Chondrocyte (in vitro differentiated cells): ENCODE measurements at regions not wholly inside any gene's neighbourhood (a gene's known extent, or its start where the extent isn't known, plus 50 kb on each side); places are given as distances from the start of the nearest gene placed in this dataset.
"Not testable (repeated sequence)": the region's sequence is repeated elsewhere in the genome, so short reads cannot be mapped to it uniquely, and the experiment has no call there.

Source experiments
- DNase-seq: peaks from one replicate; pipeline ENCODE4 v3.0.0; 2021; ENCODE audit warnings: mixed read lengths, low spot score
- H3K27ac Mint-ChIP-seq: one replicate; pipeline ENCODE4 v1.8.0; 2021; ENCODE audit warnings: mild to moderate bottlenecking, moderate library complexity, mixed read lengths; ENCODE audit not compliant: unreplicated experiment
- H3K27me3 Mint-ChIP-seq: 2 replicates; pipeline ENCODE4 v1.8.0; 2021; ENCODE audit warnings: low read depth, mixed read lengths
- H3K36me3 Mint-ChIP-seq: 2 replicates; pipeline ENCODE4 v1.8.0; 2021; ENCODE audit warnings: low read depth, mixed read lengths
- H3K4me1 Mint-ChIP-seq: 2 replicates; pipeline ENCODE4 v1.8.0; 2021; ENCODE audit warnings: low read depth, mild to moderate bottlenecking, mixed read lengths
- H3K4me3 Mint-ChIP-seq: one replicate; pipeline ENCODE4 v1.8.0; 2021; ENCODE audit warnings: mild to moderate bottlenecking, moderate library complexity, mixed read lengths; ENCODE audit not compliant: unreplicated experiment
- H3K9me3 Mint-ChIP-seq: 2 replicates; pipeline ENCODE4 v1.8.0; 2021; ENCODE audit warnings: low read depth, mixed read lengths
- TF ChIP-seq, protein P1 (sequence below): fragments of 200-600 bp; sonication (generic); IDR thresholded peaks from 2 replicates; pipeline ENCODE4 v1.5.0; 2021; ENCODE audit warnings: antibody characterized with exemption, mild to moderate bottlenecking, moderate library complexity

DNA sequence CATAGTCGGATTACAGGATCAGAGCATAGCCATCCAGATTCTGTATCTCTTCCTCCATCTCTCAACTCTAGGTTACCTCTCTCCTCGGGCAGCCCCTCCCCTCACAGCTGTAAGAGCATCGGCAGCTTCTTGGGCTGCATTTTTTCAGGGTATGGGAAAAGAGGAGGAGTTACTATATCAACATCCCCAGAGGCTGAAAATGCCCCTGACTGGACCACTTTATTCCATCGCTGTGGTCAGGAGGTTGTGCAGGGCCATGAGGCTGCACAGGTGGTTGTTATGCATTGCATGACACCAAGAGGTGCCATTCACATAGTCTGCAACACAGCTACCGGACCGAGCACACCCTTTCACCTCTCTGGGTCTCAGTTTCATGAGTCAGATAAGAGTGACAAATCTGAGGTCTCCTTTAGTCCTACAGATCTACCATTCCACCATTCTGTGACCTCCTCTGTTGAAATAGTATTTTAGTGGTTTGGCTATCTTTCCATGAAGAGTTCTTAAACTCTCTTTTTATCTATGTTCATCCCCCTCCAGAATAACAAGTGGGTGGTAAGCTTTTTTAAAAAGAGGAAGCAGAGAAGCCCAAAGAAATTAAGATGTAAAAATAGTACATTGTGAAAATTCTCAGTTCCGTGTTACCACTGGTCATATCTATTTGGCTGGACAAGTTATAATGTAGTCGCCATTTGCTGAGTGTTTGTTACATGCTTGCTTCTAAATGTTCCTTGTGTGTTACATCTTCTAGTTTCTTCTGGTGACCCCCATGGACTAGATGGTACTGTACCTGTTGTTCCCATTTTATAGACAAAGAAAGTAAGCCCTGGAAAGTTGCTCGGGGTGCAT is 56.6 kb upstream of the SLC1A4 start:
- H3K4me1 Mint-ChIP-seq, result no peaks in the 10 kb centered on the region
- no peak for DNase-seq
- H3K4me3 Mint-ChIP-seq, result no peak overlapping the region
- no peak overlapping the region for H3K27ac Mint-ChIP-seq
- H3K36me3 Mint-ChIP-seq, result peaks cover 1% of the 10 kb centered on the region
- peaks cover 11% of the 10 kb centered on the region for H3K9me3 Mint-ChIP-seq
- peaks cover 19% of the 10 kb centered on the region for H3K27me3 Mint-ChIP-seq
- TF ChIP-seq, protein P1, sequence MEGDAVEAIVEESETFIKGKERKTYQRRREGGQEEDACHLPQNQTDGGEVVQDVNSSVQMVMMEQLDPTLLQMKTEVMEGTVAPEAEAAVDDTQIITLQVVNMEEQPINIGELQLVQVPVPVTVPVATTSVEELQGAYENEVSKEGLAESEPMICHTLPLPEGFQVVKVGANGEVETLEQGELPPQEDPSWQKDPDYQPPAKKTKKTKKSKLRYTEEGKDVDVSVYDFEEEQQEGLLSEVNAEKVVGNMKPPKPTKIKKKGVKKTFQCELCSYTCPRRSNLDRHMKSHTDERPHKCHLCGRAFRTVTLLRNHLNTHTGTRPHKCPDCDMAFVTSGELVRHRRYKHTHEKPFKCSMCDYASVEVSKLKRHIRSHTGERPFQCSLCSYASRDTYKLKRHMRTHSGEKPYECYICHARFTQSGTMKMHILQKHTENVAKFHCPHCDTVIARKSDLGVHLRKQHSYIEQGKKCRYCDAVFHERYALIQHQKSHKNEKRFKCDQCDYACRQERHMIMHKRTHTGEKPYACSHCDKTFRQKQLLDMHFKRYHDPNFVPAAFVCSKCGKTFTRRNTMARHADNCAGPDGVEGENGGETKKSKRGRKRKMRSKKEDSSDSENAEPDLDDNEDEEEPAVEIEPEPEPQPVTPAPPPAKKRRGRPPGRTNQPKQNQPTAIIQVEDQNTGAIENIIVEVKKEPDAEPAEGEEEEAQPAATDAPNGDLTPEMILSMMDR, result no peak

DNA sequence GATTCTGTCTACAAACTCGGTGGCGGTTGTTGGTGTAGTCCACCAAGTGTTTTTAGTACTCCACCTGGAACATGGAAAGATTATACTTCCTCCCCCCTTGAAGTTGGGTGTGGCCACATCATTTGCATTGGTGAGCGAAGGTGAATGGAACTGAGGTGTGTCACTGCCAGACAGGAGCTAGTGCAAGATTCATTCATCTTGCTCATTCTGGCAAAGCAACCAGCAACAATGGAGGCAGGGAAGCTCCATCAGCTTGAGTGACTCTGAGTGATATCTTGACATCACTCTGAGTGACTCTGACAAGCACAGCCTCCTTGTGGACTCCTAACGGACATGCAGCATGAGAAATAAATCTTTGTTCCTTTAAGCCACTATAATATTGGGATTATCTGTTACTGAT is 54.7 kb upstream of the SLC1A4 start:
- H3K9me3 Mint-ChIP-seq, result peaks cover 10% of the 10 kb centered on the region
- H3K27me3 Mint-ChIP-seq, result peaks cover 16% of the 10 kb centered on the region
- TF ChIP-seq, protein P1, result no peak
- peaks cover 1% of the 10 kb centered on the region for H3K36me3 Mint-ChIP-seq
- DNase-seq, result no peak
- H3K27ac Mint-ChIP-seq, result no peak overlapping the region
- no peaks in the 10 kb centered on the region for H3K4me1 Mint-ChIP-seq
- H3K4me3 Mint-ChIP-seq, result no peak overlapping the region

DNA sequence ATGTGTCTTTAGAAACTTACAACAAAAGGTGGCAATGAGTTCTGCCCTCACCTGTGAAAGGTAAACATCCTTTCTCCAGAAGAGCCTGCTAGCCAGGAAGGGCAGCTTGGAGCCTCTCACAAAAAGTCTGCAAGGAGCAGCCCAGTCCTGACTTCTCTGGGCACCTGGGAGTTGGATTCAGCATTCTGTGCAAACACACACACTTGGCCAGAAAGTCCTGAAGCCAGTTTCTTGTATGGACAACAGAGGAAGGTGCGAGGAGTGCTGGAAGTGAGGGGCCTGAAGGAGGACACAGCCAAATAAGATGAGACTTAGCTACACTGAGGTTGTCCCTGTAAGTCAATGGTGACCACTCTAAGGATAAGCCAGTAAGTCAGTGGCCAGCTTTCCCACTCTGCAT is 52.4 kb upstream of the SLC1A4 start:
- H3K36me3 Mint-ChIP-seq, result peaks cover 1% of the 10 kb centered on the region
- H3K4me1 Mint-ChIP-seq, result no peaks in the 10 kb centered on the region
- TF ChIP-seq, protein P1, result no peak
- H3K27me3 Mint-ChIP-seq, result peaks cover 6% of the 10 kb centered on the region
- DNase-seq, result no peak
- H3K4me3 Mint-ChIP-seq, result no peak overlapping the region
- H3K27ac Mint-ChIP-seq, result no peak overlapping the region
- H3K9me3 Mint-ChIP-seq, result peaks cover 10% of the 10 kb centered on the region

DNA sequence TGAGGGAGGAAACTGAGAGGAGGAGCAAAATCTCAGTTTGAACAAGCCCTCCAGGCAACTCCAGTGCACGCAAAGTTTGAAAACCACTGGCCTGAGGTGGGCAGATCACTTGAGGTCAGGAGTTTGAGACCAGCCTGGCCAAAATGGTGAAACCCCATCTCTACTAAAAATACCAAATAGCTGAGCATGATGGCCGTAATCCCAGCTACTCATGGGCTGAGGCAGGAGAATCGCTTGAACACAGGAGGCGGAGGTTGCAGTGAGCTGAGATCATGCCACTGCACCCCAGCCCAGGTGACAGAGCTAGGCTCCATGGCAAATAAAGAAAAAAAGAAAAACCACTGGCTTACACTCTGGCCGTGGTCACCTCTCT is 51.9 kb upstream of the SLC1A4 start:
- H3K9me3 Mint-ChIP-seq, H3K27ac Mint-ChIP-seq, H3K36me3 Mint-ChIP-seq, H3K4me1 Mint-ChIP-seq, H3K27me3 Mint-ChIP-seq, H3K4me3 Mint-ChIP-seq, DNase-seq: not testable (repeated sequence)

DNA sequence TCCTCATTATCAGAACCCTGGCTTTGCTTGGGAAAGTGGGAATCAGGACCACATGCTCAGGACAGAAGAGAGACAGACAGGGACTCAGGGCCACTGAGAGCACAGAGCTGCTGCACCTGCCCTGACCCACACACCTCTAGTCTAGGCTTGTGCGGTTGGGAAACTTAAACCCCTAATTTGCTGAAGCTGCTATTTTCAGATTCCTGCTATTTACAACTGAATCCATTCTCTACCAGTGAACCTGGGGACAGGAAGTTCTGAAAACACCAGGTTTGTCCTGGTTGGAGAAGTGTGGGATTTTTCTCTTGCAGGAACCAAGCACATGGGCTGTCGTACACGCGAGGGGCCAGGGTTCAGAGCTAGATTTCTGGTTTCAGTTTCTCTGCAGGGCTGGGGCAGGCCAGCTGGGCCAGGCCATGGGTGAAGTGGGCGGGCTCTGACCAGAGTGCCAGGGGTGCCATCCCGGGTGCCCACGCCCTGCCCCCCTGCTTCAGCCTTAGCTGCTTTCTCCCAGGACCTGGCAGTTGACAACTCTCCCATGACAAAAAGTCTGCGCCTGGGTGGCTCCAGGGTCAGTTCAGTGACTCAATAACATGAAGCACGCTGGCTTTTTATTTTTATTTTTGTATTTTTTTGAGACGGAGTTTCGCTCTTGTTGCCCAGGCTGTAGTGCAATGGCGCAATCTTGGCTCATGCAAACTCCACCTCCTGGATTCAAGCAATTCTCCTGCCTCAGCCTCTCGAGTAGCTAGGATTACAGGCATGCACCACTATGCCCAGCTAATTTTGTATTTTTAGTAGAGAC is 51.3 kb upstream of the SLC1A4 start:
- TF ChIP-seq, protein P1, result no peak
- peaks cover 1% of the 10 kb centered on the region for H3K36me3 Mint-ChIP-seq
- H3K9me3 Mint-ChIP-seq, result peaks cover 10% of the 10 kb centered on the region
- H3K27me3 Mint-ChIP-seq, result peaks cover 2% of the 10 kb centered on the region
- no peak overlapping the region for H3K27ac Mint-ChIP-seq
- no peak overlapping the region for H3K4me3 Mint-ChIP-seq
- peaks cover 3% of the 10 kb centered on the region for H3K4me1 Mint-ChIP-seq
- DNase-seq, result no peak
